ENCODE measurements at regions not wholly inside any gene's neighbourhood (a gene's known extent, or its start where the extent isn't known, plus 50 kb on each side); places are given as distances from the start of the nearest gene placed in this dataset.

- Histone ChIP-seq H3K9me3 (ENCODE audit: insufficient read depth, low read depth) (no peaks in the 10 kb centered on the region), H3K4me3 (no peak overlapping the region), H3K27me3 (ENCODE audit: insufficient read depth, low read depth) (peaks cover 47% of the 10 kb centered on the region), H3K79me2 (ENCODE audit: low read depth) (no peaks in the 10 kb centered on the region), H2AFZ (no peak overlapping the region), H3K9me2 (ENCODE audit: insufficient read depth) (no peaks in the 10 kb centered on the region), H3K27ac (no peak overlapping the region), H3K4me1 (replicated peaks; ENCODE audit: insufficient read depth) (no peaks in the 10 kb centered on the region), H3F3A (ENCODE audit: insufficient read depth, low read depth) (no peaks in the 10 kb centered on the region), H3K36me3 (ENCODE audit: low read depth) (no peaks in the 10 kb centered on the region), H4K20me1 (ENCODE audit: insufficient read depth) (no peaks in the 10 kb centered on the region), H3K4me2 (no peak overlapping the region)
- DNase-seq = no peak
- POLR2A ChIA-PET (ENCODE audit: unreplicated experiment) = no interaction called here
- CTCF ChIA-PET = no interaction called here
- intact Hi-C loops (cut with micrococcal nuclease; ENCODE audit: unreplicated experiment) = no loop called here
- no peak for TF ChIP-seq EZH2 (IDR thresholded peaks at IDR 0.05; ENCODE audit: low read depth)
- TF ChIP-seq CTCF (conservative IDR thresholded peaks at IDR 0.05) = no peak
- BruUV-seq (replicated peaks) = no TSS peak
These were observed 120.6 kb upstream of the TNRC6C start for GRCh38 chr17:77837917-77838316.

DNA sequence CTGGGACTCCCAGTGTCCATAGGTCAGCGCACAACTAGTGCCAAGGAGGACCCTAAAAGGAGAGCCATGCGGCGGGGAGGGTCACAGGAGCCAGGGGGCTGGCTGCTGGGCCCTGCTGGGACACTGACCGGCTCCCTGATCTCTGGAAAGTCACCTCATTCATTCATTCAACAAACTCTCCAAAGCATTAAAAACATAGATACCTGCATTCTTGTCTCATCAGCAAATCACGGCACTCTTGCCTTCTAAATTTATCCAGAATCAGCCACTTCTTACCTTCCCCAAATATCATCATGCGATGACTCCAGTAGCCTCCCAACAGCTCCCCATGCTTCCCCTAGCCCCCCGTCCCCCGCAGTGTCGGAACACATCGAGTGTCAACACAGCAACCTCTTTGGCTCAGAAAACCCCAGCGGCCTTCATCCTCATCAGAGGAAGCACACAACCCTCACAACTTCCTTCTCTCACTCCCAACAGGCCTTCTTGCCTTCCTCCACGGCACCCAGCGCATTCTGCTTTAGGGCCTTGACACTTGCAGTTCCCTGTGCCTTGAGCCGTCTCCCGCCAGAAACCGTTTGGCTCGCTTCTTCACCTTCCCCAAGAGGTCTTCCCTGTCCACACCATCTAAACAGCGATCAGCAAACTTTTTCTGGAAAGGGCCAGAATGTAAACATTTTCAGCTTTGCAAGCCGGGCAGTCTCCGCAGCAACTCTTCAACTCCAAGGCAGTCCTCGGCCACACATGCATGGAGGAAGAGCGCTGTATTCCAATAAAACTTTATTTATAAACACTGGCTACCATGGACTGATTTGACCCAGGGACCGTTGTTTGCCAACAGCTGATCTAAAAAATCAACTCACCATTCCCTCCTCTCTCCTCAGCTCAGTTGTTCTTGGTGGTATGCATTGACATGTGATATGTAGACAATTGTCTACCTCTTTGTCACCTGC, 119.5 kb upstream of the TNRC6C start:
- no peak overlapping the region for H2AFZ ChIP-seq

More for the DNA sequence above, 119.5 kb upstream of the TNRC6C start:
- Histone ChIP-seq H3K4me3 (no peak overlapping the region), H3K9me2 (ENCODE audit: insufficient read depth) (no peaks in the 10 kb centered on the region), H3F3A (ENCODE audit: insufficient read depth, low read depth) (no peaks in the 10 kb centered on the region), H3K36me3 (ENCODE audit: low read depth) (no peaks in the 10 kb centered on the region), H4K20me1 (ENCODE audit: insufficient read depth) (no peaks in the 10 kb centered on the region), H3K4me1 (replicated peaks; ENCODE audit: insufficient read depth) (no peaks in the 10 kb centered on the region), H3K9me3 (ENCODE audit: insufficient read depth, low read depth) (no peaks in the 10 kb centered on the region), H3K27me3 (ENCODE audit: insufficient read depth, low read depth) (peaks cover 48% of the 10 kb centered on the region), H3K79me2 (ENCODE audit: low read depth) (no peaks in the 10 kb centered on the region), H3K27ac (no peak overlapping the region), H3K4me2 (no peak overlapping the region)
- ChIA-PET POLR2A (ENCODE audit: unreplicated experiment) (no interaction called here), CTCF (no interaction called here)
- DNase-seq = no peak
- no TSS peak for BruUV-seq (replicated peaks)
- no peak for TF ChIP-seq CTCF (conservative IDR thresholded peaks at IDR 0.05)
- TF ChIP-seq EZH2 (IDR thresholded peaks at IDR 0.05; ENCODE audit: low read depth) = no peak
- intact Hi-C loops (cut with micrococcal nuclease; ENCODE audit: unreplicated experiment) = no loop called here
